NT2/D1 (cell line): ENCODE measurements at regions not wholly inside any gene's neighbourhood (a gene's known extent, or its start where the extent isn't known, plus 50 kb on each side); places are given as distances from the start of the nearest gene placed in this dataset.

Experiments
- SUZ12 ChIP-seq: IDR thresholded peaks from 2 replicates; pipeline ENCODE4 v1.6.1; 2011; ENCODE audit not compliant: insufficient read length, insufficient read depth; ENCODE audit errors: extremely low read depth
- YY1 ChIP-seq: IDR thresholded peaks from 2 replicates; pipeline ENCODE4 v1.6.1; 2011; ENCODE audit not compliant: insufficient read length, insufficient read depth
- ZNF274 ChIP-seq: IDR thresholded peaks from 2 replicates; pipeline ENCODE4 v1.6.1; 2011; ENCODE audit warnings: mild to moderate bottlenecking, low read depth, low read length

DNA sequence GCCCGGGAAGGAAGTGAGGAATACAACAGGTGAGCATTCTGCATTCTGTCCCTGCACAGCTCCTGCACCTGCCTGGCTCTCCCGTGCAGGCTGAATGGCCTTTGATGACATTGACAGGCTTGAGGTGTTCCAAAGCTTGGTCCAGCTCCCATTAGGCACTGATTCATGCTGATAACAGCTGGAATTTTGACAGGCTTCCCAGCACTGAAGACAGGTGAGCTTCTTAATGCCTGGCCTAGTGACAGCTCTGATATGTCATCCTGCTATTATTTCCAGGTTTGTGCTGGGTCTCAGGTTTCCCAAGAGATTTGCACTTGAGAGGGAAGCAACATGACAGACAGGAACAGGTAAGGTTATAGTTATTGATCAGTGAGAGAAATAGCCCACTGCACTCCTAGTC, 58.0 kb upstream of the MTNR1B start:
- TF ChIP-seq ZNF274 (no peak), YY1 (no peak), SUZ12 (no peak)
